BJ (cell line): ENCODE measurements at regions not wholly inside any gene's neighbourhood (a gene's known extent, or its start where the extent isn't known, plus 50 kb on each side); places are given as distances from the start of the nearest gene placed in this dataset.

ENCODE experiments used
- CTCF ChIA-PET: fragments of 350-600 bp; formaldehyde crosslinking; extraction: SDS; loops from one replicate; lab custom pipeline; 2021; ENCODE audit warnings: antibody characterized with exemption, inconsistent platforms; lab: Yijun Ruan, JAX
- POLR2A ChIA-PET: fragments of 300-600 bp; sonication (Branson Sonifier 250); formaldehyde crosslinking; extraction: SDS; loops from one replicate; lab custom pipeline; 2021; ENCODE audit warnings: antibody characterized with exemption; lab: Charles Lee
- DNase-seq: peaks from one replicate; pipeline ENCODE4 v3.0.0-alpha.2; 2011; ENCODE audit warnings: low read depth
- H3K27me3 ChIP-seq: 2 replicates; pipeline ENCODE4 v1.6.0; 2011; ENCODE audit warnings: low read length; ENCODE audit not compliant: control insufficient read depth, insufficient read depth
- H3K36me3 ChIP-seq: 2 replicates; pipeline ENCODE4 v1.5.1; 2011; ENCODE audit warnings: low read length; ENCODE audit not compliant: control insufficient read depth, insufficient read depth
- H3K4me3 ChIP-seq: 2 replicates; pipeline ENCODE4 v1.5.1; 2011; ENCODE audit warnings: low read depth, mild to moderate bottlenecking, control low read depth, low read length
- CTCF ChIP-seq: IDR thresholded peaks from 2 replicates; pipeline ENCODE4 v1.5.1; 2011; ENCODE audit warnings: low read depth, mild to moderate bottlenecking, control low read depth, inconsistent platforms, low read length, moderate library complexity; ENCODE audit not compliant: insufficient read depth

DNA sequence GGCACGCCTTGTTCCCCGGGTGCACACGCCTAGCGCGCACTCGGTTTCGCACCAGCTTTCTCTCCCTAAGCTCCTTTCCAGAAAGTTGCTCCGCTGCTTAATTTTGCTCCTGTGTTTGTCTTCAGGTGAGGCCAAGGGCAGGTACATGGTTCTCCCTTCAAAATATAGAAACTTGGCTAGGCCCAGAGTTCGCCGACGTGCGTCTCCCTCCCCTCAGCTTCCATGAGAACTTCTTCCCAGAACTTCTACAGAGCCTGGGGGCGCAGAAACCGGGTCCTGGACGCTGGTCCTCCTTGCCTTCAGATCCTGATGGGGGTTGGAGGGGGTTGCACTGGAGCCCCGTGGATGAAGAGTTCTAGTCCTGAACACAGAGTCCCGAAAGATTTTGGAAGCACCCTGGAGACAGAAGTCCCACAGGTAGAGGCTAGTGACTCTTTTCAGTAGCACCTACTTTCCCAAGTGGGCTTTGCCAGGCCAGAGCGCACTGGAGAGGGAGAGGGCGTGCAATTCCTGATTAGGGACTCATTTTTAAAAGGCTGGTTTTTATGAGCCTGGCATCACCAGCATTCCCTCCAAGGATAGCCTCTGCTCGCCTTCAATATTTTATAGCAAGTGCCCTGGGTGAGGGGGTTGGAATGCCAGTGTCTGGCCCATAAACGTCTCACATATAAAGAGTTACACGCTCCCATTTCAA, 128.4 kb downstream of the TMEM174 start:
- no peak overlapping the region for H3K4me3 ChIP-seq
- POLR2A ChIA-PET, result interaction anchor here (0.6 kb wide), 1 partner anchor 17 kb away, joined by 3 read pairs; no protein-coding TSS in a partner anchor
- peaks cover 3% of the 10 kb centered on the region; the same call in 1 of the 2 replicates for H3K27me3 ChIP-seq
- DNase-seq, result no peak
- no peak for TF ChIP-seq CTCF
- CTCF ChIA-PET, result interaction anchor here (1.2 to 1.3 kb wide), 2 partner anchors 11 to 21 kb away, joined by 3 read pairs; no protein-coding TSS in a partner anchor
- H3K36me3 ChIP-seq, result no peaks in the 10 kb centered on the region

DNA sequence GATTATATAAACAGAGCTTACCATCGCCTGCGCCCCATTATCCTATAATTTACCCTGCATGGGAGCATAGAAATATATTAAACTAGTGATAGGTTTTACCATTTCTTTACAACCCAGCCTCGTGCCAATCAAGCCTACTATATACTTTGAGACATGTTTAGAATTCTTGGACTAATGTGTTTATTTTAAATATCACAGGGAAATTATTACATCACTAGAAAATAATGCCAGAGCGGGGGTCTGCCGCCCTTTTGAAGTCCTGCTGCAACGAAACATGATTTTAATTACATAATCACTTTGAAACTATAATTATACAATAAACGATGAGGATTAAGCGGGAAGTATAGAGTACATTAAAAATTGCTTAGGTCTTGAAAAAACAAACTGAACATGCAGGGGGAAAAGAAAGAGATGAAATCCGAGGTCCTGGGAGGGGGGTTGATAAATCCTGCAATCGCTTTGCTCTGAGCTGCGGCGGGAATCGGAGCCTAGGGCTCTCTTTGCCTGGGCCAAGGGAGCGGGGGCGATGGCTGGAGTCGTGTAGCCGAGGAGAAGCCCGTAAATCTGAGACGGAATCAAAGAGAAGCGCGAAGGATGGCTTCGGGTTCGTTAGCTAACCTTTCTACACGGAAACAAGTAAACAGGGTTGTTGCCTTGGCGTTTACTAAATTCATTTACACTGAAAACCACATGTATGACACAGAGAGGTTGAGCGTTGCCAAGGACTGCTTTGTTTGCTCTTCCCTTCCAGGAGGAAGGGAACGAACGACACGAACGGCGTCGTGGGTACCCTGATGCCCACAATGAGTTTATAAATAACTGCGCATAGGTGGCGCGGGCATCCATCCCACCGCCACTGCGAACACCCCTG, 127.6 kb downstream of the TMEM174 start:
- CTCF ChIA-PET, result interaction anchor here (0.6 to 1.3 kb wide), 2 partner anchors 21 to 41 kb away, joined by 3 read pairs; no protein-coding TSS in a partner anchor
- no peak for TF ChIP-seq CTCF
- Histone ChIP-seq H3K27me3 (peaks cover 3% of the 10 kb centered on the region; the same call in 1 of the 2 replicates), H3K4me3 (no peak overlapping the region), H3K36me3 (no peaks in the 10 kb centered on the region)
- no peak for DNase-seq
- POLR2A ChIA-PET, result interaction anchor here (0.6 kb wide), 1 partner anchor 16 kb away, joined by 3 read pairs; no protein-coding TSS in a partner anchor

DNA sequence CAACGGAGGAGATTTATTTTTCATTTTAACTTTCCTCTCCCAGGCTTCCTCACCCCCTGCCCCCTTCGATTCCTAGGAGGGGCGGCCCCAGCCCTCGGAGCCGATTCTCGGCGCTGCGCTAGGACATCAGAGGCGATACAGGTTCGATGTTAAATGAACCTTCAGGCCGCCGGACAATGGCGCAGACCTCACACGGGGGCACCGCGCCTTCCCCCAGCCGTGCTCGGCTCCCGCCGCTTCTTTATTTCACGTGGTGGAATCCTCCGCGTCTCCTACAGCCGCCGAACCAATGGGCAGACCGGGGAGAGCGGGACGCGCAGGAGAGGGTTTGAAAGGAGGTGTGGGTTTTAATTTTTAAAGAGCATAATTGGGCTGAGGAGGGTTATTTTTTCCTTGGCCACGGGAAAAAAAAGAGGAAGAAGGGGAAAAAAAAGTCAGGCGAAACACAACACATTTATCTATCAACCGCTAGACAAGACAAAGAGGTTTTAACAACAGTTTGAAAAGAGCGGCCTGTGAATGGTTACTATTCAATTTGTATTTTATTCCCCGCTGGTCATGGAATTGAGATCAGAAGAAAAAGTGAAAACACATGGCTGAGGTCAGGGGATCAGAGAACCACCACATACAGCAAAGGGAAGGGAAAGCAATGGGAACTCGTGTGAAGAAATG, 126.8 kb downstream of the TMEM174 start:
- ChIA-PET CTCF (interaction anchor here (0.6 to 3.2 kb wide), 10 partner anchors 9 to 100 kb away, joined by 3 to 18 read pairs (median 4); no protein-coding TSS in a partner anchor), POLR2A (no interaction called here)
- TF ChIP-seq CTCF, result no peak
- Histone ChIP-seq H3K27me3 (peaks cover 3% of the 10 kb centered on the region; the same call in 1 of the 2 replicates), H3K4me3 (no peak overlapping the region; the same call in 1 of the 2 replicates), H3K36me3 (no peaks in the 10 kb centered on the region)
- no peak for DNase-seq

DNA sequence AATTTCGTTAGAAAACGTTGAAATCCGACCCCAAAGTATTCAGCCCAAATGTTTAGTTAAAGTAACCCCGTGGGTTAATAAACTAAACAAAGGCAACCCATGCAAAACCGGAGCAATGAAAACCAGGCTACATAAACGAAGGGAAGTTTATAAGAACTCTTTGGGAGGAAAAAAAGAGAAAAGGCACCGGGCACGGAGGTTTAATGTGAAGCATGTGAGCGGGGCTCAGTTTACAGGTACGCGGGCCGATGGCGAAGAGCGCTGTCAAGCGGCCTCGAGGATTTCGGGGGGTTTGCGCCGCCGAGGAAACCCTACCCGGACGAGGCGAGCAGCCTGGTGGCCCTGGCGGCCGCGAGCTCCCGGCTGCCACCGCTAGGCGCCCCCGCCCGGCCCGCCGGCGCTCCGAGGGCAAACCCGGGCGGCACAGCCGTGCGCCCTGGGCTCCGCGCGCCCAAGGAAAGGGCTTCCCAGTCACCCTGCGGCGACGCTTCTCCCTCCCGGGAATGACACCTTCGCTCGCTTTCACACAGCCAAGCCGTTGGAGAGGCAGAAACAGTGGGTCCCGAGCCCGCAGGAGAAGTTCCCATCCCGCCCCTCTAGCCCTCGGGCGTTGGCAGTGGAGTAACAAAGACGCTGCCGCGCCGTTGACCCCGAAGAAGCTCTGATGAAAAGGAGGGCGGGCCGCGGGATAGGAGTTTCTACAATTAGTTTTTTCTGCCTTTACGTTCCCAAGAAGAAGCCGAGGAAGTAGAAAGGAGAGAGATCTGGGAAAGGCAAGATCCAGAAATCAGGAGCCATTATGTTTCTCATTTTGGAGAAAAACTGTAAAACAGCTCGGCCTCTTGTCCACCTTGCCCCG, 126.0 kb downstream of the TMEM174 start:
- peak overlapping the region; percentile 40 for H3K4me3 ChIP-seq
- no peak for DNase-seq
- peaks cover 3% of the 10 kb centered on the region; the same call in 1 of the 2 replicates for H3K27me3 ChIP-seq
- peak; percentile 10; the same call in 1 of the 2 replicates for TF ChIP-seq CTCF
- H3K36me3 ChIP-seq, result no peaks in the 10 kb centered on the region
- ChIA-PET POLR2A (no interaction called here), CTCF (interaction anchor here (0.6 to 3.2 kb wide), 15 partner anchors 9 to 152 kb away, joined by 3 to 18 read pairs (median 4); no protein-coding TSS in a partner anchor)
